HG03097 (cell line): ENCODE measurements at regions not wholly inside any gene's neighbourhood (a gene's known extent, or its start where the extent isn't known, plus 50 kb on each side); places are given as distances from the start of the nearest gene placed in this dataset.

Source experiments
- ATAC-seq: cut with Tn5 transposase; IDR thresholded peaks from one replicate; pipeline ENCODE4 v1.9.1; 2021; ENCODE audit not compliant: unreplicated experiment, low FRiP score

- ATAC-seq, result no peak
These were observed 284.4 kb upstream of the MTNR1B start for GRCh38 chr11:92685049-92685448.

GRCh38 chr11:92687724-92688123 lies 281.7 kb upstream of the MTNR1B start:
- ATAC-seq, result no peak

- ATAC-seq, result no peak
These were observed 281.0 kb upstream of the MTNR1B start for GRCh38 chr11:92688416-92688815.

- ATAC-seq, result no peak
These were observed 276.5 kb upstream of the MTNR1B start for GRCh38 chr11:92692826-92693546.

GRCh38 chr11:92696076-92696475 lies 273.4 kb upstream of the MTNR1B start:
- ATAC-seq, result no peak

GRCh38 chr11:92697461-92698312 lies 271.8 kb upstream of the MTNR1B start:
- ATAC-seq, result no peak

GRCh38 chr11:92698742-92699141 lies 270.7 kb upstream of the MTNR1B start:
- ATAC-seq, result no peak

- ATAC-seq, result no peak
These were observed 267.2 kb upstream of the MTNR1B start for GRCh38 chr11:92702037-92702804.

- no peak for ATAC-seq
These were observed 266.5 kb upstream of the MTNR1B start for GRCh38 chr11:92702805-92703448.

- ATAC-seq, result no peak
These were observed 266.0 kb upstream of the MTNR1B start for GRCh38 chr11:92703449-92703830.

- ATAC-seq, result no peak
These were observed 262.3 kb upstream of the MTNR1B start for GRCh38 chr11:92707173-92707619.

GRCh38 chr11:92707665-92708064 lies 261.8 kb upstream of the MTNR1B start:
- no peak for ATAC-seq

- no peak for ATAC-seq
These were observed 260.1 kb upstream of the MTNR1B start for GRCh38 chr11:92709329-92709728.

GRCh38 chr11:92711926-92712325 lies 257.5 kb upstream of the MTNR1B start:
- no peak for ATAC-seq

- no peak for ATAC-seq
These were observed 255.3 kb upstream of the MTNR1B start for GRCh38 chr11:92714111-92714510.

GRCh38 chr11:92717240-92717639 lies 252.2 kb upstream of the MTNR1B start:
- no peak for ATAC-seq

- no peak for ATAC-seq
These were observed 249.1 kb upstream of the MTNR1B start for GRCh38 chr11:92720385-92720784.

- no peak for ATAC-seq
These were observed 244.1 kb upstream of the MTNR1B start for GRCh38 chr11:92725352-92725751.

GRCh38 chr11:92727123-92727522 lies 242.3 kb upstream of the MTNR1B start:
- ATAC-seq, result no peak

- no peak for ATAC-seq
These were observed 241.7 kb upstream of the MTNR1B start for GRCh38 chr11:92727769-92728168.

GRCh38 chr11:92728628-92729027 lies 240.8 kb upstream of the MTNR1B start:
- ATAC-seq, result no peak
